Cardiac muscle cell (in vitro differentiated cells and primary cell): ENCODE measurements at regions not wholly inside any gene's neighbourhood (a gene's known extent, or its start where the extent isn't known, plus 50 kb on each side); places are given as distances from the start of the nearest gene placed in this dataset.

Source experiments
- DNase-seq, 2 donors: peaks; one replicate each; pipeline versions ENCODE4 v3.0.0 to v3.0.0-alpha.2; 2010 to 2017; ENCODE audit warnings: low read depth in 1 of 2, low spot score in 1 of 2
- H3K27ac ChIP-seq: fragments of 200-600 bp; sonication (generic); 2 replicates; pipeline ENCODE4 v1.5.1; 2016
- H3K27me3 ChIP-seq: fragments of 200-600 bp; sonication (generic); 2 replicates; pipeline ENCODE4 v1.6.0; 2016; ENCODE audit warnings: control low read depth
- H3K36me3 ChIP-seq: fragments of 200-600 bp; sonication (generic); 2 replicates; pipeline ENCODE4 v1.5.1; 2016; ENCODE audit warnings: control low read depth
- H3K4me1 ChIP-seq: fragments of 200-600 bp; sonication (generic); 2 replicates; pipeline ENCODE4 v1.8.1; 2017; ENCODE audit warnings: low read depth, mild to moderate bottlenecking, mixed run types
- H3K4me3 ChIP-seq: fragments of 200-600 bp; sonication (generic); 2 replicates; pipeline ENCODE4 v1.5.1; 2016; ENCODE audit warnings: mild to moderate bottlenecking
- H3K9me3 ChIP-seq: fragments of 200-600 bp; sonication (generic); 2 replicates; pipeline ENCODE4 v1.5.1; 2017; ENCODE audit warnings: low read depth, mild to moderate bottlenecking, control low read depth
- CTCF ChIP-seq: IDR thresholded peaks from 2 replicates; pipeline ENCODE4 v1.5.1; 2012; ENCODE audit warnings: low read depth, mild to moderate bottlenecking, low read length

GRCh38 chr5:143614831-143615230 lies 197.1 kb upstream of the HMHB1 start:
- Histone ChIP-seq H3K27ac (no peak overlapping the region), H3K27me3 (peaks cover 33% of the 10 kb centered on the region), H3K9me3 (no peaks in the 10 kb centered on the region), H3K4me3 (no peak overlapping the region), H3K36me3 (no peaks in the 10 kb centered on the region), H3K4me1 (no peaks in the 10 kb centered on the region)
- DNase-seq = no peak
- TF ChIP-seq CTCF = no peak

- DNase-seq = no peak
- H3K9me3 ChIP-seq = no peaks in the 10 kb centered on the region
Observed at GRCh38 chr5:143613329-143613728, 198.6 kb upstream of the HMHB1 start.

GRCh38 chr5:143610946-143611345 lies 201.0 kb upstream of the HMHB1 start:
- Histone ChIP-seq H3K27me3 (peaks cover 12% of the 10 kb centered on the region), H3K4me1 (no peaks in the 10 kb centered on the region), H3K27ac (no peak overlapping the region), H3K9me3 (no peaks in the 10 kb centered on the region), H3K4me3 (no peak overlapping the region), H3K36me3 (no peaks in the 10 kb centered on the region)
- no peak for TF ChIP-seq CTCF
- no peak for DNase-seq

More at GRCh38 chr5:143613329-143613728, 198.6 kb upstream of the HMHB1 start:
- TF ChIP-seq CTCF = no peak
- H3K4me1 ChIP-seq = no peaks in the 10 kb centered on the region
- peaks cover 22% of the 10 kb centered on the region for H3K27me3 ChIP-seq
- no peak overlapping the region for H3K27ac ChIP-seq
- H3K36me3 ChIP-seq = no peaks in the 10 kb centered on the region
- no peak overlapping the region for H3K4me3 ChIP-seq

GRCh38 chr5:143606043-143606752 lies 202.7 kb upstream of the NR3C1 start:
- Histone ChIP-seq H3K27me3 (no peaks in the 10 kb centered on the region), H3K4me1 (no peaks in the 10 kb centered on the region), H3K4me3 (no peak overlapping the region), H3K36me3 (no peaks in the 10 kb centered on the region), H3K9me3 (no peaks in the 10 kb centered on the region), H3K27ac (no peak overlapping the region)
- no peak for TF ChIP-seq CTCF
- no peak for DNase-seq

GRCh38 chr5:143605403-143606005 lies 202.0 kb upstream of the NR3C1 start:
- DNase-seq = peak in 1 of 2 donors; percentile 46
- no peaks in the 10 kb centered on the region for H3K36me3 ChIP-seq
- TF ChIP-seq CTCF = no peak
- H3K9me3 ChIP-seq = no peaks in the 10 kb centered on the region
- no peaks in the 10 kb centered on the region for H3K4me1 ChIP-seq
- no peaks in the 10 kb centered on the region for H3K27me3 ChIP-seq
- H3K27ac ChIP-seq = no peak overlapping the region
- no peak overlapping the region for H3K4me3 ChIP-seq
